ENCODE measurements at regions not wholly inside any gene's neighbourhood (a gene's known extent, or its start where the extent isn't known, plus 50 kb on each side); places are given as distances from the start of the nearest gene placed in this dataset.

DNA sequence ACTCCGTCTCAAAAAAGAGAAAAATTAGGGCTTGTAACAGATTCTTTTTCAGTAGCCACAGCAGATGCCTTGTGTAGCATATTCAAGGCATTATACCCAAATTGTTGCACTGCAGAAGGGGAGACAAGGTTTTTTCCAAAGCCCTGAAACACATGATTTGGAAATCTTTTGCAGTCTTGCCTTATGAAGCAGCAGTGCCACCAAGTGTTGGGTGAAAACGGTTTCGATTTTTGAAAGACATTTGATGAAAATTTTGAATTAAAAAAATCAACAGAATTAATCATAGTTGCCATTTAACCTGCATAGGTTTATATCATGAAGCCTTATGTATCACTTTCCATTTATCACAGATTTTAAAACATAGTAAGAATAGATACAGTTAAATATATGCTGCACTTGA, 479.5 kb downstream of the TAF11L14 start:
- no peaks in the 10 kb centered on the region for H3K36me3 ChIP-seq
- H3K27me3 ChIP-seq, result no peaks in the 10 kb centered on the region
- intact Hi-C loops (cut with DNase I; ENCODE audit: low total_unique reads), result no loop called here
- TF ChIP-seq POLR2A (IDR thresholded peaks at IDR 0.05), result no peak
- TF ChIP-seq, protein P1, sequence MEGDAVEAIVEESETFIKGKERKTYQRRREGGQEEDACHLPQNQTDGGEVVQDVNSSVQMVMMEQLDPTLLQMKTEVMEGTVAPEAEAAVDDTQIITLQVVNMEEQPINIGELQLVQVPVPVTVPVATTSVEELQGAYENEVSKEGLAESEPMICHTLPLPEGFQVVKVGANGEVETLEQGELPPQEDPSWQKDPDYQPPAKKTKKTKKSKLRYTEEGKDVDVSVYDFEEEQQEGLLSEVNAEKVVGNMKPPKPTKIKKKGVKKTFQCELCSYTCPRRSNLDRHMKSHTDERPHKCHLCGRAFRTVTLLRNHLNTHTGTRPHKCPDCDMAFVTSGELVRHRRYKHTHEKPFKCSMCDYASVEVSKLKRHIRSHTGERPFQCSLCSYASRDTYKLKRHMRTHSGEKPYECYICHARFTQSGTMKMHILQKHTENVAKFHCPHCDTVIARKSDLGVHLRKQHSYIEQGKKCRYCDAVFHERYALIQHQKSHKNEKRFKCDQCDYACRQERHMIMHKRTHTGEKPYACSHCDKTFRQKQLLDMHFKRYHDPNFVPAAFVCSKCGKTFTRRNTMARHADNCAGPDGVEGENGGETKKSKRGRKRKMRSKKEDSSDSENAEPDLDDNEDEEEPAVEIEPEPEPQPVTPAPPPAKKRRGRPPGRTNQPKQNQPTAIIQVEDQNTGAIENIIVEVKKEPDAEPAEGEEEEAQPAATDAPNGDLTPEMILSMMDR (IDR thresholded peaks at IDR 0.05), result peak in 1 of 3 donors; percentile 18
- no peak for DNase-seq (ENCODE audit: low spot score in 2 of 2)
- H3K9me3 ChIP-seq, result no peaks in the 10 kb centered on the region
- H3K4me3 ChIP-seq, result no peak overlapping the region
- H3K27ac ChIP-seq, result no peak overlapping the region
- no peaks in the 10 kb centered on the region for H3K4me1 ChIP-seq

DNA sequence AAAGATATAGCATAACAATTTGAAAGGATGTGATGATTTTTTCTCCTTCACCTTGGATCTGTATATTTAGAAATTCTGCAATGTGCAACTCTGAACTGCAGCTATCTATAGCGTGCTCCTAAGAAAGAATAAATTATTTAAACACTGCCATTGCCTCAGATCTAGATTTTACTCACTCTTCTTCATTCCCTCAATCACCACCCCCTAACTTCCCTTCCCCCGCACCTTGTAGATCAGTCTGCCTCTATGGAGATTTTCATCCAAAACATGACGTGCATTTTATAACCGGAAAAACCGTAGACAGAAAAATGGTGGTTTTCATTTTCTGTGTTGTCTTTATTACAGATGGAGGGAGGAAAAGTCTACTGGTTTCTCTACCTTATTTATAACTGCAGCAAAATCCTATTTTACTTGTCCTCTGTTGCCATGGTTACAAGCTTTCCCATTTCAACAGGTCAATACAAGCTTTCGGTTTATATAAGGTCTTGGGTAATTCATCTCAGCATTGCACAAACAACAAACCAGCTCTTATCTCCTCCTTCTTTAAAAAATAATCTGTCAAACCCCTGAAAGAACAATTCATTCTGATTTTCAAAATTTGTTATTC, 480.0 kb downstream of the TAF11L14 start:
- no peaks in the 10 kb centered on the region for H3K36me3 ChIP-seq
- no peak for DNase-seq (ENCODE audit: low spot score in 2 of 2)
- H3K4me3 ChIP-seq, result no peak overlapping the region
- intact Hi-C loops (cut with DNase I; ENCODE audit: low total_unique reads), result no loop called here
- H3K9me3 ChIP-seq, result no peaks in the 10 kb centered on the region
- TF ChIP-seq POLR2A (IDR thresholded peaks at IDR 0.05) (no peak), POLR2AphosphoS5 (IDR thresholded peaks at IDR 0.05) (no peak)
- TF ChIP-seq, protein P1 (IDR thresholded peaks at IDR 0.05), result no peak
- no peak overlapping the region for H3K27ac ChIP-seq
- H3K27me3 ChIP-seq, result no peaks in the 10 kb centered on the region
- H3K4me1 ChIP-seq, result no peaks in the 10 kb centered on the region

DNA sequence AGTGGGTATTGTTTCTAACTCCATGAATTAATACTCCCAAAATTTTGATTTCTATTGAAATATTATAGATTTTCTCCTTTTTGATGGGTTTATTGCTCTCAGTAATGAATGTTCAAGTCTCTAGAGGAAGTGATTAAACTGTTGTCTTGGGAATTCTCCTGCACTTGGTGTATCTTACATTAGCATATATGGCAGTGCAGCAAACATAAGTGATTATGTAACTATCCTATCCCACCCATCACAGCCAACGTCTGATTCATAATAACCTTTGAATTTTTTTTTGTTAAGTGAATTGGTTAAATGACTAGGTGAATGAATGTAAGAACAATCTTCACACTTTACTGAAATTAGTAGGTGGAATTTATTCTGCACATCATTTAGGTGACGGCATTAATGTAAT, 483.7 kb downstream of the TAF11L14 start:
- no peaks in the 10 kb centered on the region for H3K4me1 ChIP-seq
- no peaks in the 10 kb centered on the region for H3K27me3 ChIP-seq
- intact Hi-C loops (cut with DNase I; ENCODE audit: low total_unique reads), result no loop called here
- no peak for DNase-seq (ENCODE audit: low spot score in 2 of 2)
- no peaks in the 10 kb centered on the region for H3K36me3 ChIP-seq
- no peak overlapping the region for H3K4me3 ChIP-seq
- H3K9me3 ChIP-seq, result no peaks in the 10 kb centered on the region
- no peak for TF ChIP-seq POLR2A (IDR thresholded peaks at IDR 0.05)
- TF ChIP-seq, protein P1 (IDR thresholded peaks at IDR 0.05), result no peak
- TF ChIP-seq POLR2AphosphoS5 (IDR thresholded peaks at IDR 0.05), result no peak
- H3K27ac ChIP-seq, result no peak overlapping the region

DNA sequence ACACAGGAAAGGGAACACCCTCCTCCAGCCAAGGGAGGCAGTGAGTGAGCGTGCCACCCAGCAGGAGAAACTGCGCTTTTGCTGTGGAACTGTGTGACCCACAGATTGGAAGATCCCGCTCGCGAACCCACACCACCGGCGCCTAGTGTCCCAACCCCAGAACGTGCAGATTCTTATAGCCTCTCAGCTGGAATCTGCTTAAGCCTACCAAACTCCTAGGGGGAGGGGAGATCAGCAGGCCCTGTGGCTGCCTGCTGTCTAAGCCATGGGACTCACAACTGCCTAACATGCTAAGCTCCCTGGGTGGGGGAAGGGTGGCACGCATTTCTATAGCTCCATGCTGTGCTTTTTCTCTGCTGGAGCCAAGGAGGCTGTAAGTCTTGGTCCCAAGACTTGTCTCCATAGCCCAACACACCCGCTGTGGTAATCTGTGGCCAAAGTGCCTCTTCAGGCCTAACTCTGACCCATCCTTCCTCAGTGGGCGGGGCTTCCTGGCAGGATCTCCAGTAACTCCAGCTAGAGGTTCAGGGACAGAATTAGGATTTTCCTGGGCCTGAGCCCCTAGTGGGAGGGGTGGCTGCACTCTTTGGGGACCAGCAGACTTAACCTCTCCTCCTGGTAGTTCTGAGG, 485.0 kb downstream of the TAF11L14 start:
- no peak overlapping the region for H3K27ac ChIP-seq
- H3K36me3 ChIP-seq, result no peaks in the 10 kb centered on the region

DNA sequence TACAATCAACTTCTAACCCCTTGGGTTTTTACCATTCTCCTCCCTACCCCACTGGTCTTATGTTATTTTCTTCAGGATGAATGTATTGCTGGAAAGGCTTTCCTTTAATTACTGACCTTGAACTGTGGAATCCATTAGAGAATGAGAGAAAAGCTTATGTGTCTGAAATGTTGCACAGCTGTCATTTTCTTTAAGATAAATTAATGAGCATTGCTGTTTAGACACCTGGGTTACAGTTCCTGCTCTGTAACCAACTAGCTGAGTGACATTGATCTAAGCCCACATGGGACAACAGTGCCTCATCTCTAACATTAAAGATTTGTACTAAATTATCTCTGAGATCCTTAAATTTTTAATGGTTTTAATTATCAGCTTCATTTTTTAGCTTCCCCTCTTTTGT, 507.0 kb downstream of the TAF11L14 start:
- Histone ChIP-seq H3K4me1 (no peaks in the 10 kb centered on the region), H3K27me3 (no peaks in the 10 kb centered on the region), H3K36me3 (no peaks in the 10 kb centered on the region), H3K27ac (no peak overlapping the region), H3K9me3 (no peaks in the 10 kb centered on the region), H3K4me3 (no peak overlapping the region)
- no peak for DNase-seq (ENCODE audit: low spot score in 2 of 2)
- TF ChIP-seq POLR2AphosphoS5 (IDR thresholded peaks at IDR 0.05), result no peak
- TF ChIP-seq, protein P1 (IDR thresholded peaks at IDR 0.05), result no peak
- no peak for TF ChIP-seq POLR2A (IDR thresholded peaks at IDR 0.05)
- intact Hi-C loops (cut with DNase I; ENCODE audit: low total_unique reads), result no loop called here

More for the DNA sequence above, 485.0 kb downstream of the TAF11L14 start:
- Histone ChIP-seq H3K27me3 (no peaks in the 10 kb centered on the region), H3K4me1 (no peaks in the 10 kb centered on the region), H3K4me3 (no peak overlapping the region), H3K9me3 (no peaks in the 10 kb centered on the region)
- no peak for DNase-seq (ENCODE audit: low spot score in 2 of 2)
- TF ChIP-seq, protein P1 (IDR thresholded peaks at IDR 0.05), result no peak
- TF ChIP-seq POLR2A (IDR thresholded peaks at IDR 0.05) (no peak), POLR2AphosphoS5 (IDR thresholded peaks at IDR 0.05) (no peak)
- intact Hi-C loops (cut with DNase I; ENCODE audit: low total_unique reads), result no loop called here

Measured in breast epithelium (tissue), 4 donors.